ENCODE measurements at regions not wholly inside any gene's neighbourhood (a gene's known extent, or its start where the extent isn't known, plus 50 kb on each side); places are given as distances from the start of the nearest gene placed in this dataset.
"Not testable (repeated sequence)": the region's sequence is repeated elsewhere in the genome, so short reads cannot be mapped to it uniquely, and the experiment has no call there.

- intact Hi-C loops (cut with DNase I); ATAC-seq (ENCODE audit: poor library complexity); DNase-seq: not testable (repeated sequence)
These were observed 2890.3 kb upstream of the OR11H1 start for GRCh38 chr22:12637566-12638166.

GRCh38 chr22:12638319-12638718 lies 2889.7 kb upstream of the OR11H1 start:
- intact Hi-C loops (cut with DNase I); DNase-seq; ATAC-seq (ENCODE audit: poor library complexity): not testable (repeated sequence)
